Mammary epithelial cell (primary cell): ENCODE measurements at regions not wholly inside any gene's neighbourhood (a gene's known extent, or its start where the extent isn't known, plus 50 kb on each side); places are given as distances from the start of the nearest gene placed in this dataset.

Experiments
- CTCF ChIP-seq, 2 donors: IDR thresholded peaks in 1 of 2; conservative IDR thresholded peaks in 1 of 2; 2 replicates each; pipeline ENCODE4 v1.5.1; 2011 to 2012; ENCODE audit warnings: inconsistent platforms in 2 of 2, low read length in 2 of 2, mild to moderate bottlenecking in 2 of 2, control low read depth in 1 of 2, low read depth in 1 of 2; ENCODE audit not compliant: insufficient read depth in 1 of 2; ENCODE audit errors: extremely low read depth in 1 of 2
- EZH2 ChIP-seq: IDR thresholded peaks from 2 replicates; pipeline ENCODE4 v1.6.1; 2012; ENCODE audit warnings: low read length, inconsistent platforms, borderline replicate concordance

DNA sequence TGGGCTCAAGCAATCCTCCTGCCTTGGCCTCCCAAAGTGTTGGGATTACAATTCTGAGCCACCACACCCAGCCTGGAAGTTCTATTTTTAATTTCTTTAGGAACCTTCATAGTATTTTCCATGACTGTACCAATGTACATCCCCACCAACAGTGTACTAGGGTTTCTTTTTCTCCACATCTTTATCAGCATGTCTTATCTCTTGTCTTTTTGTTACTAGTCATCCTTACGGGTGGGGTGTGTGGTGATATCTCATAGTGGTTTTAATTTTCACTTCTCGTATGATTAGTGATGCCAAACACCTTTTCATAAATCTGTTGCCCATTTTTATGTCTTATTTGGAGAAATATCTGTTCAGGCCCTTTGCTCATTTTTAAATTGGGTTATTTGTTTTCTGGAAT is 123.0 kb upstream of the MEF2C start:
- no peak for TF ChIP-seq CTCF (conservative IDR thresholded peaks at IDR 0.05 in 1 of 2, IDR thresholded peaks at IDR 0.05 in 1 of 2; ENCODE audit: extremely low read depth in 1 of 2, insufficient read depth in 1 of 2, low read depth in 1 of 2, low read length in 2 of 2)
- TF ChIP-seq EZH2, result no peak
